IMR-90 (cell line): ENCODE measurements at regions not wholly inside any gene's neighbourhood (a gene's known extent, or its start where the extent isn't known, plus 50 kb on each side); places are given as distances from the start of the nearest gene placed in this dataset.

ENCODE experiments used
- ATAC-seq: fragments of 200-7000 bp; cut with Tn5 transposase; 2 replicates; pipeline ENCODE4 v1.9.1; 2020; ENCODE audit warnings: low read depth, mild to moderate bottlenecking, moderate library complexity
- BruUV-seq: library from RNA; stranded (reverse); fragments of 400-500 nt; replicated peaks from 2 replicates; lab custom pipeline; 2021; lab: Mats Ljungman, UMichigan
- CTCF ChIA-PET: fragments of 300-600 bp; formaldehyde crosslinking; extraction: SDS; loops from one replicate; lab custom pipeline; 2021; ENCODE audit warnings: antibody characterized with exemption; lab: Yijun Ruan, JAX
- POLR2A ChIA-PET: fragments of 300-600 bp; sonication (Branson Sonifier 250); formaldehyde crosslinking; loops from one replicate; lab custom pipeline; 2022; ENCODE audit warnings: antibody characterized with exemption; ENCODE audit not compliant: unreplicated experiment; lab: Charles Lee
- DNase-seq: peaks from one replicate; pipeline ENCODE4 v3.0.0; 2013
- H2AFZ ChIP-seq: replicated peaks from 2 replicates; pipeline ENCODE3; 2013; ENCODE audit warnings: low read length, mild to moderate bottlenecking; ENCODE audit not compliant: poor library complexity
- H2AK5ac ChIP-seq: 2 replicates; pipeline ENCODE4 v1.6.1; 2013; ENCODE audit warnings: low read depth, low read length, inconsistent platforms
- H2AK9ac ChIP-seq: replicated peaks from 2 replicates; pipeline ENCODE3; 2013; ENCODE audit warnings: mild to moderate bottlenecking, low read depth, low read length, moderate library complexity; ENCODE audit not compliant: poor library complexity
- H2BK120ac ChIP-seq: 2 replicates; pipeline ENCODE4 v1.6.1; 2013; ENCODE audit warnings: low read depth, low read length, inconsistent platforms
- H2BK15ac ChIP-seq: 3 replicates; pipeline ENCODE4 v1.6.1; 2013; ENCODE audit warnings: low read depth, low read length, inconsistent platforms
- H2BK20ac ChIP-seq: 2 replicates; pipeline ENCODE4 v1.6.1; 2013; ENCODE audit warnings: low read depth, mild to moderate bottlenecking, inconsistent platforms, low read length, moderate library complexity
- H2BK5ac ChIP-seq: 2 replicates; pipeline ENCODE4 v1.6.1; 2013; ENCODE audit warnings: mild to moderate bottlenecking, low read depth, low read length, inconsistent platforms; ENCODE audit not compliant: poor library complexity, severe bottlenecking
- H3K14ac ChIP-seq: replicated peaks from 2 replicates; pipeline ENCODE4 v1.6.1; 2013; ENCODE audit warnings: low read depth, low read length, inconsistent platforms
- H3K18ac ChIP-seq: 2 replicates; pipeline ENCODE4 v1.6.1; 2013; ENCODE audit warnings: low read depth, low read length, control low read depth
- H3K23ac ChIP-seq: 2 replicates; pipeline ENCODE4 v1.6.1; 2013; ENCODE audit warnings: low read depth, low read length, inconsistent platforms
- H3K27ac ChIP-seq: 2 replicates; pipeline ENCODE4 v1.5.1; 2013; ENCODE audit warnings: mild to moderate bottlenecking, control low read depth, low read length; ENCODE audit not compliant: insufficient read depth
- H3K27me3 ChIP-seq: 2 replicates; pipeline ENCODE4 v1.6.1; 2013; ENCODE audit warnings: low read length; ENCODE audit not compliant: control insufficient read depth, insufficient read depth
- H3K36me3 ChIP-seq: 2 replicates; pipeline ENCODE4 v1.6.1; 2013; ENCODE audit warnings: low read length, mixed read lengths; ENCODE audit not compliant: control insufficient read depth, insufficient read depth
- H3K4ac ChIP-seq: 2 replicates; pipeline ENCODE4 v1.6.1; 2013; ENCODE audit warnings: low read depth, low read length, inconsistent platforms
- H3K4me1 ChIP-seq: 2 replicates; pipeline ENCODE4 v1.6.1; 2013; ENCODE audit warnings: low read length, mixed read lengths; ENCODE audit not compliant: control insufficient read depth, insufficient read depth
- H3K4me2 ChIP-seq: 2 replicates; pipeline ENCODE4 v1.6.1; 2013; ENCODE audit warnings: low read depth, mild to moderate bottlenecking, control low read depth, low read length, moderate library complexity
- H3K4me3 ChIP-seq: 2 replicates; pipeline ENCODE4 v1.5.1; 2013; ENCODE audit warnings: low read depth, mild to moderate bottlenecking, control low read depth, low read length, moderate library complexity; ENCODE audit not compliant: insufficient read depth
- H3K56ac ChIP-seq: 2 replicates; pipeline ENCODE4 v1.6.1; 2013; ENCODE audit warnings: low read length, inconsistent platforms; ENCODE audit not compliant: insufficient read depth; ENCODE audit errors: extremely low read depth
- H3K79me1 ChIP-seq, 2 experiments: 2 replicates each; pipeline ENCODE4 v1.6.1; 2013; ENCODE audit warnings: low read length in 2 of 2, inconsistent platforms in 1 of 2, low read depth in 1 of 2
- H3K9ac ChIP-seq: 2 replicates; pipeline ENCODE4 v1.6.1; 2013; ENCODE audit warnings: low read depth, low read length, control low read depth
- H3K9me1 ChIP-seq: 2 replicates; pipeline ENCODE4 v1.6.1; 2013; ENCODE audit warnings: low read length, inconsistent platforms; ENCODE audit not compliant: insufficient read depth
- H3K9me3 ChIP-seq: 2 replicates; pipeline ENCODE4 v1.6.1; 2013; ENCODE audit warnings: low read length; ENCODE audit not compliant: control insufficient read depth, insufficient read depth
- H4K20me1 ChIP-seq: 2 replicates; pipeline ENCODE4 v1.6.1; 2013; ENCODE audit warnings: low read length, inconsistent platforms; ENCODE audit not compliant: insufficient read depth
- H4K5ac ChIP-seq: 2 replicates; pipeline ENCODE4 v1.6.1; 2013; ENCODE audit warnings: mild to moderate bottlenecking, low read depth, low read length, control low read depth
- H4K8ac ChIP-seq, 2 experiments: 2 replicates each; pipeline ENCODE4 v1.6.1; 2013; ENCODE audit warnings: low read depth in 2 of 2, low read length in 2 of 2, control low read depth in 1 of 2, inconsistent platforms in 1 of 2
- H4K91ac ChIP-seq: 2 replicates; pipeline ENCODE4 v1.6.1; 2013; ENCODE audit warnings: low read depth, low read length, inconsistent platforms; ENCODE audit not compliant: insufficient read depth
- BHLHE40 ChIP-seq: fragments of 150-350 bp; IDR thresholded peaks from 2 replicates; pipeline ENCODE4 v1.6.1; 2016; ENCODE audit warnings: mild to moderate bottlenecking, low read depth, low read length
- FOS ChIP-seq: fragments of 150-350 bp; IDR thresholded peaks from 2 replicates; pipeline ENCODE4 v1.6.1; 2016; ENCODE audit warnings: low read depth, low read length
- MAFK ChIP-seq: IDR thresholded peaks from 2 replicates; pipeline ENCODE4 v1.6.1; 2012; ENCODE audit warnings: low read depth, low read length, improper control_type of control experiment
- MAZ ChIP-seq: IDR thresholded peaks from 2 replicates; pipeline ENCODE4 v1.6.1; 2012; ENCODE audit warnings: low read depth, mild to moderate bottlenecking, low read length, improper control_type of control experiment, moderate library complexity, borderline replicate concordance
- MXI1 ChIP-seq: IDR thresholded peaks from 2 replicates; pipeline ENCODE4 v1.6.1; 2012; ENCODE audit warnings: low read depth, mild to moderate bottlenecking, low read length, moderate library complexity, borderline replicate concordance
- NFE2L2 ChIP-seq: fragments of 150-350 bp; IDR thresholded peaks from 2 replicates; pipeline ENCODE4 v1.6.1; 2016; ENCODE audit warnings: low read depth, mild to moderate bottlenecking, low read length
- POLR2A ChIP-seq: IDR thresholded peaks from 2 replicates; pipeline ENCODE4 v1.6.1; 2012; ENCODE audit warnings: mild to moderate bottlenecking, low read depth, low read length
- RAD21 ChIP-seq: IDR thresholded peaks from 2 replicates; pipeline ENCODE4 v1.6.1; 2012; ENCODE audit warnings: low read length, improper control_type of control experiment
- RCOR1 ChIP-seq: IDR thresholded peaks from 2 replicates; pipeline ENCODE4 v1.6.1; 2012; ENCODE audit warnings: mild to moderate bottlenecking, low read length, improper control_type of control experiment; ENCODE audit not compliant: insufficient replicate concordance
- SMC3 ChIP-seq: fragments of 150-350 bp; IDR thresholded peaks from 2 replicates; pipeline ENCODE4 v1.6.1; 2016; ENCODE audit warnings: low read depth, mild to moderate bottlenecking, antibody characterized with exemption, low read length, moderate library complexity
- WGBS, 2 experiments: methylation state at CpG; one replicate each; pipeline versions ENCODE4 v1.1.5 to v1.1.7; 2013; ENCODE audit warnings: missing lambda C conversion rate in 2 of 2; ENCODE audit not compliant: insufficient read length in 1 of 2; ENCODE audit errors: extremely low coverage in 2 of 2; 5-methylcytosine and 5-hydroxymethylcytosine counted together
- dilution Hi-C: fragments of 300-500 bp; cut with HindIII; formaldehyde crosslinking; loops from one replicate; pipeline ENCODE4 v1.14.3; 2018; ENCODE audit warnings: low sequenced_read_pairs; ENCODE audit not compliant: unreplicated experiment
- in situ Hi-C: fragments of 300-500 bp; cut with MboI; formaldehyde crosslinking; loops from 3 replicates; pipeline ENCODE4 v1.14.3; 2019; ENCODE audit warnings: low sequenced_read_pairs, inconsistent platforms, mixed read lengths
- intact Hi-C: fragments of 100-400 bp; cut with micrococcal nuclease; formaldehyde crosslinking; loops from 2 replicates; pipeline ENCODE4 v1.10.0; 2022
- TF ChIP-seq, protein P1 (sequence below): fragments of 150-350 bp; IDR thresholded peaks from 2 replicates; pipeline ENCODE4 v1.6.1; 2016; ENCODE audit warnings: low read depth, mild to moderate bottlenecking, low read length, moderate library complexity, borderline replicate concordance
- TF ChIP-seq, protein P2 (sequence below): conservative IDR thresholded peaks from 2 replicates; pipeline ENCODE4 v1.5.1; 2012; ENCODE audit warnings: mild to moderate bottlenecking, low read depth, low read length, improper control_type of control experiment

DNA sequence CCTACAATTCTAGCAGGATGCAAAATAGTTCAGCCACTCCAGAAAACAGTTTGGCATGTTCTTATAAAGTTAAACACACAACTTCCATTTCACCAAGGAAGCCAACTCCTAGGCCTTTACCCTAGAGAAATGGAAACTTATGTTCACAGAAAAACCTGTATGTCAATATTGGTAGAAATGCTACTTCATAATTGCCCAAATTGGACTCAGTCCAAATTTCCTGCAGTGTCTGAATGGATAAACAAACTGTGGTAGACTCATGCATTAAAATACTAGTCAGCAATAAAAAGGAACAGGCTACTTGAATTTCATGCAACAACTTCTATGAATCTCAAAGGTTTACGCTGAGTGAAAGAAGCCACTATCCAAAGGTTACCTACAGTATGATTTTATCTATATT, 1738.8 kb upstream of the IGFBP7 start:
- intact Hi-C loops = no loop called here
- Histone ChIP-seq H3K9ac (no peak overlapping the region), H2BK20ac (no peak overlapping the region), H4K20me1 (no peaks in the 10 kb centered on the region), H2AK5ac (no peak overlapping the region), H4K5ac (no peak overlapping the region), H3K36me3 (no peaks in the 10 kb centered on the region), H3K9me1 (no peaks in the 10 kb centered on the region), H3K18ac (no peak overlapping the region), H2AK9ac (no peak overlapping the region), H3K56ac (no peak overlapping the region), H3K4ac (no peak overlapping the region), H2BK15ac (no peak overlapping the region), H2BK5ac (no peak overlapping the region), H3K14ac (no peak overlapping the region), H3K9me3 (no peaks in the 10 kb centered on the region; the same call in 1 of the 2 replicates), H3K23ac (no peak overlapping the region), H3K79me1 (no peaks in the 10 kb centered on the region), H2AFZ (no peak overlapping the region), H3K4me1 (no peaks in the 10 kb centered on the region), H3K4me3 (no peak overlapping the region), H3K27ac (no peak overlapping the region), H4K91ac (no peak overlapping the region), H3K4me2 (no peak overlapping the region), H3K27me3 (no peaks in the 10 kb centered on the region), H2BK120ac (no peak overlapping the region), H4K8ac (no peak overlapping the region)
- WGBS, 2 experiments = no CpG with 5 or more reads among the region's 1 CpG
- in situ Hi-C loops = no loop called here
- BruUV-seq = no TSS peak
- dilution Hi-C loops = no loop called here
- TF ChIP-seq RAD21 (no peak), RCOR1 (no peak), MAZ (no peak), MAFK (no peak), SMC3 (no peak), MXI1 (no peak), FOS (no peak), POLR2A (no peak), BHLHE40 (no peak), NFE2L2 (no peak)
- TF ChIP-seq, protein P1, sequence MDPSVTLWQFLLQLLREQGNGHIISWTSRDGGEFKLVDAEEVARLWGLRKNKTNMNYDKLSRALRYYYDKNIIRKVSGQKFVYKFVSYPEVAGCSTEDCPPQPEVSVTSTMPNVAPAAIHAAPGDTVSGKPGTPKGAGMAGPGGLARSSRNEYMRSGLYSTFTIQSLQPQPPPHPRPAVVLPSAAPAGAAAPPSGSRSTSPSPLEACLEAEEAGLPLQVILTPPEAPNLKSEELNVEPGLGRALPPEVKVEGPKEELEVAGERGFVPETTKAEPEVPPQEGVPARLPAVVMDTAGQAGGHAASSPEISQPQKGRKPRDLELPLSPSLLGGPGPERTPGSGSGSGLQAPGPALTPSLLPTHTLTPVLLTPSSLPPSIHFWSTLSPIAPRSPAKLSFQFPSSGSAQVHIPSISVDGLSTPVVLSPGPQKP = no peak
- TF ChIP-seq, protein P2, sequence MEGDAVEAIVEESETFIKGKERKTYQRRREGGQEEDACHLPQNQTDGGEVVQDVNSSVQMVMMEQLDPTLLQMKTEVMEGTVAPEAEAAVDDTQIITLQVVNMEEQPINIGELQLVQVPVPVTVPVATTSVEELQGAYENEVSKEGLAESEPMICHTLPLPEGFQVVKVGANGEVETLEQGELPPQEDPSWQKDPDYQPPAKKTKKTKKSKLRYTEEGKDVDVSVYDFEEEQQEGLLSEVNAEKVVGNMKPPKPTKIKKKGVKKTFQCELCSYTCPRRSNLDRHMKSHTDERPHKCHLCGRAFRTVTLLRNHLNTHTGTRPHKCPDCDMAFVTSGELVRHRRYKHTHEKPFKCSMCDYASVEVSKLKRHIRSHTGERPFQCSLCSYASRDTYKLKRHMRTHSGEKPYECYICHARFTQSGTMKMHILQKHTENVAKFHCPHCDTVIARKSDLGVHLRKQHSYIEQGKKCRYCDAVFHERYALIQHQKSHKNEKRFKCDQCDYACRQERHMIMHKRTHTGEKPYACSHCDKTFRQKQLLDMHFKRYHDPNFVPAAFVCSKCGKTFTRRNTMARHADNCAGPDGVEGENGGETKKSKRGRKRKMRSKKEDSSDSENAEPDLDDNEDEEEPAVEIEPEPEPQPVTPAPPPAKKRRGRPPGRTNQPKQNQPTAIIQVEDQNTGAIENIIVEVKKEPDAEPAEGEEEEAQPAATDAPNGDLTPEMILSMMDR = no peak
- POLR2A ChIA-PET = no interaction called here
- CTCF ChIA-PET = no interaction called here
- ATAC-seq (no peak), DNase-seq (no peak)
